ENCODE measurements at regions not wholly inside any gene's neighbourhood (a gene's known extent, or its start where the extent isn't known, plus 50 kb on each side); places are given as distances from the start of the nearest gene placed in this dataset.

GRCh38 chr4:187586892-187587291 is 408.7 kb upstream of the ZFP42 start:
- Histone ChIP-seq H3K79me2 (ENCODE audit: control insufficient read depth, insufficient read depth, low read length) (no peaks in the 10 kb centered on the region), H3K9me3 (ENCODE audit: control extremely low read depth in 1 of 3, control insufficient read depth in 2 of 3, insufficient read depth in 1 of 3, low read length in 2 of 3) (peaks cover 0 to 8% (median 0%) of the 10 kb centered on the region in 3 donors), H3K4me1 (ENCODE audit: control insufficient read depth in 2 of 2, insufficient read depth in 2 of 2, low read length in 2 of 2) (no peaks in the 10 kb centered on the region), H3K4me3 (ENCODE audit: control extremely low read depth in 1 of 5, extremely low read depth in 1 of 5, insufficient read depth in 1 of 5, low read depth in 2 of 5, low read length in 4 of 5) (no peak overlapping the region), H4K20me1 (ENCODE audit: control insufficient read depth, insufficient read depth, low read length, poor library complexity, severe bottlenecking) (no peaks in the 10 kb centered on the region), H3K36me3 (replicated peaks in 1 of 2; ENCODE audit: control extremely low read depth in 1 of 2, control insufficient read depth in 1 of 2, extremely low read depth in 1 of 2, insufficient read depth in 2 of 2, low read length in 1 of 2) (no peaks in the 10 kb centered on the region), H3K9ac (ENCODE audit: low read length) (no peak overlapping the region), H3K27me3 (replicated peaks in 1 of 4; ENCODE audit: control extremely low read depth in 1 of 4, control insufficient read depth in 3 of 4, insufficient read depth in 4 of 4, low read length in 3 of 4) (no peaks in the 10 kb centered on the region), H3K27ac (ENCODE audit: low read length in 2 of 2) (no peak overlapping the region), H3K4me2 (replicated peaks; ENCODE audit: low read depth, low read length, poor library complexity, severe bottlenecking) (no peak overlapping the region), H2AFZ (ENCODE audit: insufficient read depth, low read depth, low read length, poor library complexity, severe bottlenecking) (no peak overlapping the region)
- no peak overlapping the region for H3K27ac Mint-ChIP-seq
- no peak for TF ChIP-seq EZH2 (IDR thresholded peaks at IDR 0.05; ENCODE audit: borderline replicate concordance, insufficient read depth, low read depth, low read length, poor library complexity, severe bottlenecking)
- no peak for TF ChIP-seq CTCF (IDR thresholded peaks at IDR 0.05)
- no peaks in the 10 kb centered on the region for H3K27me3 Mint-ChIP-seq
- WGBS (ENCODE audit: insufficient coverage) = 77% methylated on average over 3 of the region's 7 CpGs
- CTCF ChIA-PET = no interaction called here
- H3K4me1 Mint-ChIP-seq = no peaks in the 10 kb centered on the region
- intact Hi-C loops (cut with micrococcal nuclease) = no loop called here
- ATAC-seq (ENCODE audit: low read depth) (no peak), DNase-seq (no peak)
- H3K9me3 Mint-ChIP-seq (ENCODE audit: insufficient read depth) = peaks cover 6% of the 10 kb centered on the region
- no peak overlapping the region for H3K4me3 Mint-ChIP-seq
- POLR2A ChIA-PET = no interaction called here

- no peaks in the 10 kb centered on the region for H4K20me1 ChIP-seq (ENCODE audit: control insufficient read depth, insufficient read depth, low read length, poor library complexity, severe bottlenecking)
- H2AFZ ChIP-seq (ENCODE audit: insufficient read depth, low read depth, low read length, poor library complexity, severe bottlenecking) = no peak overlapping the region
- H3K4me2 ChIP-seq (replicated peaks; ENCODE audit: low read depth, low read length, poor library complexity, severe bottlenecking) = no peak overlapping the region
- ChIA-PET POLR2A (no interaction called here), CTCF (no interaction called here)
- Mint-ChIP-seq H3K9me3 (ENCODE audit: insufficient read depth) (no peaks in the 10 kb centered on the region), H3K27me3 (no peaks in the 10 kb centered on the region), H3K4me1 (no peaks in the 10 kb centered on the region), H3K27ac (no peak overlapping the region), H3K4me3 (no peak overlapping the region)
- no peaks in the 10 kb centered on the region for H3K36me3 ChIP-seq (replicated peaks in 1 of 2; ENCODE audit: control extremely low read depth in 1 of 2, control insufficient read depth in 1 of 2, extremely low read depth in 1 of 2, insufficient read depth in 2 of 2, low read length in 1 of 2)
- H3K9me3 ChIP-seq (ENCODE audit: control extremely low read depth in 1 of 3, control insufficient read depth in 2 of 3, insufficient read depth in 1 of 3, low read length in 2 of 3) = no peaks in the 10 kb centered on the region
- no peak for ATAC-seq (ENCODE audit: low read depth)
- intact Hi-C loops (cut with micrococcal nuclease) = no loop called here
- no peak overlapping the region for H3K27ac ChIP-seq (ENCODE audit: low read length in 2 of 2)
- TF ChIP-seq CTCF (IDR thresholded peaks at IDR 0.05) (no peak), EZH2 (IDR thresholded peaks at IDR 0.05; ENCODE audit: borderline replicate concordance, insufficient read depth, low read depth, low read length, poor library complexity, severe bottlenecking) (no peak)
- DNase-seq = no peak
- H3K4me3 ChIP-seq (ENCODE audit: control extremely low read depth in 1 of 5, extremely low read depth in 1 of 5, insufficient read depth in 1 of 5, low read depth in 2 of 5, low read length in 4 of 5) = no peak overlapping the region
- WGBS (ENCODE audit: insufficient coverage) = 79% methylated on average over 2 of the region's 5 CpGs
- no peaks in the 10 kb centered on the region for H3K79me2 ChIP-seq (ENCODE audit: control insufficient read depth, insufficient read depth, low read length)
- no peaks in the 10 kb centered on the region for H3K27me3 ChIP-seq (replicated peaks in 1 of 4; ENCODE audit: control extremely low read depth in 1 of 4, control insufficient read depth in 3 of 4, insufficient read depth in 4 of 4, low read length in 3 of 4)
- no peaks in the 10 kb centered on the region for H3K4me1 ChIP-seq (ENCODE audit: control insufficient read depth in 2 of 2, insufficient read depth in 2 of 2, low read length in 2 of 2)
- no peak overlapping the region for H3K9ac ChIP-seq (ENCODE audit: low read length)
Measured at GRCh38 chr4:187598196-187598595, 397.4 kb upstream of the ZFP42 start.

Data from B cell (primary cell).